ENCODE measurements at regions not wholly inside any gene's neighbourhood (a gene's known extent, or its start where the extent isn't known, plus 50 kb on each side); places are given as distances from the start of the nearest gene placed in this dataset.

DNA sequence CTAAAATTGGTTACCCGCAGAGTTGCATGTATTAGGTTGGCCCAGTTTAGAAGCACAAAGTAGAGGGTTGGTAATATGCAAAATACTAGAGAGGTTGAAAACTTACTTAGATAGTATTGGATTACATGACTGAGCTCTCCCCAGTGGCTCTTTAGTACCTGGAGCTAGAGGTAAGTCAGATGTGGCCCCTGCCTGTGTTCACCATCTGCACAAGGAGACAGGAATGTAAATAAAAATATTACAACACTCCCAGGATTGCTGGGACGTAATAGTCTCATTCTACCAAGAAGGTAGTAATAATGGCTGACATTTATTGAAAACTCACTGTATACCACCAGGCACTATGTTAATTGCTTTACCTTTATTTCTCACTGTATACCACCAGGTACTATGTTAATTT lies 129.6 kb downstream of the SLC17A6 start:
- no peak overlapping the region for H3K4me3 Mint-ChIP-seq (ENCODE audit: unreplicated experiment)
- intact Hi-C loops (cut with micrococcal nuclease; ENCODE audit: unreplicated experiment), result no loop called here
- TF ChIP-seq, protein P1, sequence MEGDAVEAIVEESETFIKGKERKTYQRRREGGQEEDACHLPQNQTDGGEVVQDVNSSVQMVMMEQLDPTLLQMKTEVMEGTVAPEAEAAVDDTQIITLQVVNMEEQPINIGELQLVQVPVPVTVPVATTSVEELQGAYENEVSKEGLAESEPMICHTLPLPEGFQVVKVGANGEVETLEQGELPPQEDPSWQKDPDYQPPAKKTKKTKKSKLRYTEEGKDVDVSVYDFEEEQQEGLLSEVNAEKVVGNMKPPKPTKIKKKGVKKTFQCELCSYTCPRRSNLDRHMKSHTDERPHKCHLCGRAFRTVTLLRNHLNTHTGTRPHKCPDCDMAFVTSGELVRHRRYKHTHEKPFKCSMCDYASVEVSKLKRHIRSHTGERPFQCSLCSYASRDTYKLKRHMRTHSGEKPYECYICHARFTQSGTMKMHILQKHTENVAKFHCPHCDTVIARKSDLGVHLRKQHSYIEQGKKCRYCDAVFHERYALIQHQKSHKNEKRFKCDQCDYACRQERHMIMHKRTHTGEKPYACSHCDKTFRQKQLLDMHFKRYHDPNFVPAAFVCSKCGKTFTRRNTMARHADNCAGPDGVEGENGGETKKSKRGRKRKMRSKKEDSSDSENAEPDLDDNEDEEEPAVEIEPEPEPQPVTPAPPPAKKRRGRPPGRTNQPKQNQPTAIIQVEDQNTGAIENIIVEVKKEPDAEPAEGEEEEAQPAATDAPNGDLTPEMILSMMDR (IDR thresholded peaks at IDR 0.05; ENCODE audit: insufficient read depth in 1 of 2, low read depth in 1 of 2, low read length in 1 of 2, severe bottlenecking in 1 of 2, unreplicated experiment in 1 of 2), result no peak

DNA sequence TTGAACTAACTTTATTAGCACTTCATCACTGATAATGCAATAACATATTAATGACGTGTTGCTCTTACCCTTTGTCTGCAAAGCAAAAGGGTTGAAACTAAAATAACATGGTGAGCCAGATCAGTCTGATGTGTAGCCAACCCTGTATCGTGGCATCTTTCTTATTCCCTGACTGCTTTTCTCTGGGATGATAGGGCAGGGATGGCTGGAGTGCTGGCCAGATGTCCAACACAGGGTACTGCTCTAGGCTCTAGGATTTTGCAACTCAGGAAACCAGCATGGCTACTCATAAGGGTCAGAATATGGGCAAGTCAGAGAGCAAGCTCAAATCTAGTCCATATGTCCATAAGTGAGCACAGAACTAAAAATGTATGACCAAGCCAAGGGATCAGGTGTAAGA lies 129.1 kb downstream of the SLC17A6 start:
- Mint-ChIP-seq H3K4me3 (ENCODE audit: unreplicated experiment) (no peak overlapping the region), H3K36me3 (ENCODE audit: insufficient read depth, unreplicated experiment) (no peaks in the 10 kb centered on the region), H3K27me3 (ENCODE audit: insufficient read depth, unreplicated experiment) (no peaks in the 10 kb centered on the region), H3K9me3 (ENCODE audit: unreplicated experiment) (no peaks in the 10 kb centered on the region), H3K4me1 (ENCODE audit: low read depth, unreplicated experiment) (no peaks in the 10 kb centered on the region), H3K27ac (ENCODE audit: unreplicated experiment) (no peak overlapping the region)
- H3K4me1 ChIP-seq, result no peaks in the 10 kb centered on the region
- H3K27me3 ChIP-seq (replicated peaks; ENCODE audit: control insufficient read depth, insufficient read depth, low read length), result no peaks in the 10 kb centered on the region
- intact Hi-C loops (cut with micrococcal nuclease; ENCODE audit: unreplicated experiment), result no loop called here
- no peaks in the 10 kb centered on the region for H3K36me3 ChIP-seq (ENCODE audit: control insufficient read depth, insufficient read depth, low read length)
- BruUV-seq (replicated peaks), result no TSS peak
- H3K4me3 ChIP-seq (ENCODE audit: low read depth, low read length), result no peak overlapping the region
- no peaks in the 10 kb centered on the region for H3K9me3 ChIP-seq
- DNase-seq, result no peak
- TF ChIP-seq, protein P1 (IDR thresholded peaks at IDR 0.05; ENCODE audit: insufficient read depth in 1 of 2, low read depth in 1 of 2, low read length in 1 of 2, severe bottlenecking in 1 of 2, unreplicated experiment in 1 of 2), result no peak
- CTCF ChIA-PET, result no interaction called here
- POLR2A ChIA-PET, result no interaction called here

More for the DNA sequence above, 129.6 kb downstream of the SLC17A6 start:
- Histone ChIP-seq H3K9me3 (no peaks in the 10 kb centered on the region), H3K27me3 (replicated peaks; ENCODE audit: control insufficient read depth, insufficient read depth, low read length) (no peaks in the 10 kb centered on the region), H3K4me3 (ENCODE audit: low read depth, low read length) (no peak overlapping the region), H3K4me1 (no peaks in the 10 kb centered on the region), H3K36me3 (ENCODE audit: control insufficient read depth, insufficient read depth, low read length) (no peaks in the 10 kb centered on the region)
- H3K27me3 Mint-ChIP-seq (ENCODE audit: insufficient read depth, unreplicated experiment), result no peaks in the 10 kb centered on the region
- no TSS peak for BruUV-seq (replicated peaks)
- no peaks in the 10 kb centered on the region for H3K4me1 Mint-ChIP-seq (ENCODE audit: low read depth, unreplicated experiment)
- DNase-seq, result no peak
- H3K9me3 Mint-ChIP-seq (ENCODE audit: unreplicated experiment), result no peaks in the 10 kb centered on the region
- no peak overlapping the region for H3K27ac Mint-ChIP-seq (ENCODE audit: unreplicated experiment)
- H3K36me3 Mint-ChIP-seq (ENCODE audit: insufficient read depth, unreplicated experiment), result no peaks in the 10 kb centered on the region
- POLR2A ChIA-PET, result no interaction called here
- CTCF ChIA-PET, result no interaction called here

DNA sequence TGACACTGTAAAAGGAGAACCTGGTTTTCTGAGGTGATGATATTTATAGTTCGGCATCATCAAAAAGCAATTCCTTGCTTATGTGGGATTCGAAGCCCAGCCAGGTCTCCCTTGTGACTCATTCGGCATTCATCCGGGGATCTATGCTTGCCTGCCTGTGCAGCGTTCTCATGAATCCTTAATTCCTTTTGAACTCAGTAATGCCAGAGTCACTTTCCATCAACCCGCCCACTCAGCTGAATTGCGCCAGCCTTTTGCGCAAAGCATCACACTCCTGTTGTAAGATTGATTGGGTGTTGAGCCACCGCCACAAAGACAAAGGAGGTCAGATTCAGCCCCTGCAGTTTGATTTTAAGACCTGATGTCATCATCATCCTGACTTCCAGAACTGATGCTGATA lies 128.6 kb downstream of the SLC17A6 start:
- H3K9me3 Mint-ChIP-seq (ENCODE audit: unreplicated experiment), result no peaks in the 10 kb centered on the region
- no peaks in the 10 kb centered on the region for H3K4me1 ChIP-seq
- CTCF ChIA-PET, result no interaction called here
- H3K27me3 ChIP-seq (replicated peaks; ENCODE audit: control insufficient read depth, insufficient read depth, low read length), result no peaks in the 10 kb centered on the region
- DNase-seq, result no peak
- no peak overlapping the region for H3K4me3 ChIP-seq (ENCODE audit: low read depth, low read length)
- POLR2A ChIA-PET, result no interaction called here
- no TSS peak for BruUV-seq (replicated peaks)
- H3K27me3 Mint-ChIP-seq (ENCODE audit: insufficient read depth, unreplicated experiment), result no peaks in the 10 kb centered on the region
- intact Hi-C loops (cut with micrococcal nuclease; ENCODE audit: unreplicated experiment), result no loop called here
- no peak overlapping the region for H3K27ac Mint-ChIP-seq (ENCODE audit: unreplicated experiment)
- no peaks in the 10 kb centered on the region for H3K4me1 Mint-ChIP-seq (ENCODE audit: low read depth, unreplicated experiment)
- H3K9me3 ChIP-seq, result no peaks in the 10 kb centered on the region
- H3K4me3 Mint-ChIP-seq (ENCODE audit: unreplicated experiment), result no peak overlapping the region
- H3K36me3 ChIP-seq (ENCODE audit: control insufficient read depth, insufficient read depth, low read length), result no peaks in the 10 kb centered on the region
- TF ChIP-seq, protein P1 (IDR thresholded peaks at IDR 0.05; ENCODE audit: insufficient read depth in 1 of 2, low read depth in 1 of 2, low read length in 1 of 2, severe bottlenecking in 1 of 2, unreplicated experiment in 1 of 2), result no peak
- H3K36me3 Mint-ChIP-seq (ENCODE audit: insufficient read depth, unreplicated experiment), result no peaks in the 10 kb centered on the region

All from Caco-2 (cell line).